PC-9 (cell line): ENCODE measurements at regions not wholly inside any gene's neighbourhood (a gene's known extent, or its start where the extent isn't known, plus 50 kb on each side); places are given as distances from the start of the nearest gene placed in this dataset.

Experiments used
- BruUV-seq: library from RNA; stranded (reverse); fragments of 400-500 nt; replicated peaks from 2 replicates; lab custom pipeline; 2021; lab: Mats Ljungman, UMichigan
- CTCF ChIA-PET: fragments of 300-600 bp; sonication (Branson Sonifier 250); formaldehyde crosslinking; loops from one replicate; lab custom pipeline; 2022; ENCODE audit warnings: antibody characterized with exemption; lab: Charles Lee
- POLR2A ChIA-PET: fragments of 300-600 bp; sonication (Branson Sonifier 250); formaldehyde crosslinking; loops from one replicate; lab custom pipeline; 2022; ENCODE audit warnings: antibody characterized with exemption; ENCODE audit not compliant: unreplicated experiment; lab: Charles Lee
- DNase-seq, 2 experiments: peaks; one replicate each; pipeline versions ENCODE4 v3.0.0 to v3.0.0-alpha.2; 2015 to 2022; ENCODE audit warnings: mixed read lengths in 1 of 2
- H2AFZ ChIP-seq: fragments of 200-600 bp; sonication (generic); 2 replicates; pipeline ENCODE4 v1.8.1; 2017; ENCODE audit warnings: antibody characterized with exemption
- H3F3A ChIP-seq: fragments of 200-600 bp; sonication (generic); 2 replicates; pipeline ENCODE4 v1.8.1; 2017; ENCODE audit warnings: antibody characterized with exemption, mild to moderate bottlenecking, low read depth; ENCODE audit not compliant: insufficient read depth
- H3K27ac ChIP-seq: fragments of 200-600 bp; sonication (generic); 2 replicates; pipeline ENCODE4 v1.6.1; 2016; ENCODE audit warnings: mixed run types
- H3K27me3 ChIP-seq: fragments of 200-600 bp; sonication (generic); 2 replicates; pipeline ENCODE4 v1.6.1; 2016; ENCODE audit warnings: low read depth, mixed run types; ENCODE audit not compliant: insufficient read depth
- H3K36me3 ChIP-seq: fragments of 200-600 bp; sonication (generic); 2 replicates; pipeline ENCODE4 v1.6.1; 2016; ENCODE audit warnings: low read depth, mixed run types
- H3K4me1 ChIP-seq: fragments of 200-600 bp; sonication (generic); replicated peaks from 2 replicates; pipeline ENCODE4 v1.6.1; 2016; ENCODE audit warnings: mixed run types; ENCODE audit not compliant: insufficient read depth
- H3K4me2 ChIP-seq: fragments of 200-600 bp; sonication (generic); 2 replicates; pipeline ENCODE4 v1.6.1; 2017; ENCODE audit warnings: mixed run types
- H3K4me3 ChIP-seq: fragments of 200-600 bp; sonication (generic); 2 replicates; pipeline ENCODE4 v1.6.1; 2016; ENCODE audit warnings: mixed run types
- H3K79me2 ChIP-seq: fragments of 200-600 bp; sonication (generic); 2 replicates; pipeline ENCODE4 v1.6.1; 2017; ENCODE audit warnings: low read depth, mixed run types
- H3K9me2 ChIP-seq: fragments of 200-600 bp; sonication (generic); 2 replicates; pipeline ENCODE4 v1.8.1; 2017; ENCODE audit warnings: mild to moderate bottlenecking; ENCODE audit not compliant: insufficient read depth
- H3K9me3 ChIP-seq: fragments of 200-600 bp; sonication (generic); 2 replicates; pipeline ENCODE4 v1.8.1; 2016; ENCODE audit warnings: low read depth; ENCODE audit not compliant: insufficient read depth
- H4K20me1 ChIP-seq: fragments of 200-600 bp; sonication (generic); 2 replicates; pipeline ENCODE4 v1.8.1; 2017; ENCODE audit not compliant: insufficient read depth
- CTCF ChIP-seq: fragments of 200-600 bp; sonication (generic); conservative IDR thresholded peaks from 2 replicates; pipeline ENCODE4 v1.6.1; 2017; ENCODE audit warnings: mixed run types, antibody characterized with exemption, mild to moderate bottlenecking, moderate library complexity
- EZH2 ChIP-seq: fragments of 200-600 bp; sonication (generic); IDR thresholded peaks from 2 replicates; pipeline ENCODE4 v1.8.0; 2017; ENCODE audit warnings: antibody characterized with exemption, low read depth
- intact Hi-C: fragments of 100-400 bp; cut with micrococcal nuclease; formaldehyde crosslinking; loops from one replicate; pipeline ENCODE4 v1.10.0; 2022; ENCODE audit not compliant: unreplicated experiment

DNA sequence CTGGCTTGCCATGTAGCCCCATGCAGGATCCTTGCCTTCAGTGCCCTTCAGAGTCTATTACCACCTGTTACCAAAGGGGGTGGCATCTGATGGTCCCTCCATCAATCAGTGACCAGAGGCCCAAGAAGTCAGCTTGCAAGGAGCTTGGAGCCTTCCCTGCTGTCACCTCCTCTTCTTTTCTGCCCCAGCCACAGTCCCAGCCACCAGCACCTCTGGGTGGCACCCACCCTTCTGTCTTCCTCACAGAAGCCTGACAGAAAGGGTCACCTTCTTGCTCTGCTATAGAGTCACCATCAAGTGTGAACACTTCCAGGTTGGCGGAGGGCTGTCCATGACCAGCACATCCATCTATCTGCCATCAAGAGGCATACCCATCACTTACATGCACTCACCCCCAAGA lies 203.2 kb downstream of the SALL1 start:
- no TSS peak for BruUV-seq
- DNase-seq: no peak
- TF ChIP-seq EZH2 (no peak), CTCF (no peak)
- no peak overlapping the region for H3K27ac ChIP-seq
- no peaks in the 10 kb centered on the region for H3K79me2 ChIP-seq
- H3K27me3 ChIP-seq: peaks cover 50% of the 10 kb centered on the region
- no peaks in the 10 kb centered on the region for H4K20me1 ChIP-seq
- H3K4me1 ChIP-seq: no peaks in the 10 kb centered on the region
- CTCF ChIA-PET: no interaction called here
- H3F3A ChIP-seq: no peaks in the 10 kb centered on the region
- H3K4me3 ChIP-seq: no peak overlapping the region
- H3K36me3 ChIP-seq: no peaks in the 10 kb centered on the region
- no peak overlapping the region for H2AFZ ChIP-seq
- no peak overlapping the region for H3K4me2 ChIP-seq
- intact Hi-C loops: no loop called here
- no peaks in the 10 kb centered on the region for H3K9me2 ChIP-seq
- POLR2A ChIA-PET: no interaction called here
- no peaks in the 10 kb centered on the region for H3K9me3 ChIP-seq

DNA sequence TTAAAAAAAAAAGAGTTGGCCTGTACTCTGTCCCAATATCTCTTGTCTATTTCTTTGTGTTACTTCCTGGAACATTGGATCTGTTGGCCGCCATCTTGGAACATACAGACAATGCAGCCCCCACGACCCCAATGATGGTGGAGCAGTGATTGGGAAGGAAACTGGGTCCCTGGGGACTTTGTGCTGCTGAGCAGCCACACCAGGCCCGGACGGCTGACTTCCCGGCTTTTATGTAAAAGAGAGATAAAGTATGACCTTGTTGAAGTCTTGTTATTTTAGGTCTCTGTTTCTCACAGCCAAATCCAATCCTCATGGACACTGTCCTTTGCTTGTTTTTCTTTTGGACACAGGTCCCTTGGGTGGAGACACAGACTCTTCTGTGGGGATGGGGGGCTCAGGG lies 204.5 kb downstream of the SALL1 start:
- Histone ChIP-seq H3K4me2 (no peak overlapping the region), H3K36me3 (no peaks in the 10 kb centered on the region), H4K20me1 (no peaks in the 10 kb centered on the region), H3K4me1 (no peaks in the 10 kb centered on the region), H3K27me3 (peaks cover 41% of the 10 kb centered on the region), H3K9me3 (no peaks in the 10 kb centered on the region), H3F3A (no peaks in the 10 kb centered on the region), H3K4me3 (no peak overlapping the region), H2AFZ (no peak overlapping the region), H3K27ac (no peak overlapping the region), H3K79me2 (no peaks in the 10 kb centered on the region), H3K9me2 (no peaks in the 10 kb centered on the region)
- ChIA-PET POLR2A (no interaction called here), CTCF (no interaction called here)
- no TSS peak for BruUV-seq
- intact Hi-C loops: no loop called here
- no peak for DNase-seq
- no peak for TF ChIP-seq CTCF
- no peak for TF ChIP-seq EZH2

- ChIA-PET CTCF (no interaction called here), POLR2A (no interaction called here)
- DNase-seq: no peak
- H3F3A ChIP-seq: no peaks in the 10 kb centered on the region
- H3K27me3 ChIP-seq: peaks cover 41% of the 10 kb centered on the region
- H3K27ac ChIP-seq: no peak overlapping the region
- no peaks in the 10 kb centered on the region for H3K9me3 ChIP-seq
- H3K4me2 ChIP-seq: no peak overlapping the region
- no peaks in the 10 kb centered on the region for H4K20me1 ChIP-seq
- H3K4me1 ChIP-seq: no peaks in the 10 kb centered on the region
- no peak overlapping the region for H3K4me3 ChIP-seq
- H3K36me3 ChIP-seq: no peaks in the 10 kb centered on the region
- no peak for TF ChIP-seq CTCF
- no peak for TF ChIP-seq EZH2
- no peaks in the 10 kb centered on the region for H3K9me2 ChIP-seq
- BruUV-seq: no TSS peak
- intact Hi-C loops: no loop called here
- H2AFZ ChIP-seq: no peak overlapping the region
- no peaks in the 10 kb centered on the region for H3K79me2 ChIP-seq
Measured at GRCh38 chr16:50946098-50946497, 204.2 kb downstream of the CYLD start.
